ENCODE measurements at regions not wholly inside any gene's neighbourhood (a gene's known extent, or its start where the extent isn't known, plus 50 kb on each side); places are given as distances from the start of the nearest gene placed in this dataset.

- no peak for DNase-seq
Observed at GRCh38 chr9:85249313-85249621, 492.5 kb downstream of the AGTPBP1 start.

DNA sequence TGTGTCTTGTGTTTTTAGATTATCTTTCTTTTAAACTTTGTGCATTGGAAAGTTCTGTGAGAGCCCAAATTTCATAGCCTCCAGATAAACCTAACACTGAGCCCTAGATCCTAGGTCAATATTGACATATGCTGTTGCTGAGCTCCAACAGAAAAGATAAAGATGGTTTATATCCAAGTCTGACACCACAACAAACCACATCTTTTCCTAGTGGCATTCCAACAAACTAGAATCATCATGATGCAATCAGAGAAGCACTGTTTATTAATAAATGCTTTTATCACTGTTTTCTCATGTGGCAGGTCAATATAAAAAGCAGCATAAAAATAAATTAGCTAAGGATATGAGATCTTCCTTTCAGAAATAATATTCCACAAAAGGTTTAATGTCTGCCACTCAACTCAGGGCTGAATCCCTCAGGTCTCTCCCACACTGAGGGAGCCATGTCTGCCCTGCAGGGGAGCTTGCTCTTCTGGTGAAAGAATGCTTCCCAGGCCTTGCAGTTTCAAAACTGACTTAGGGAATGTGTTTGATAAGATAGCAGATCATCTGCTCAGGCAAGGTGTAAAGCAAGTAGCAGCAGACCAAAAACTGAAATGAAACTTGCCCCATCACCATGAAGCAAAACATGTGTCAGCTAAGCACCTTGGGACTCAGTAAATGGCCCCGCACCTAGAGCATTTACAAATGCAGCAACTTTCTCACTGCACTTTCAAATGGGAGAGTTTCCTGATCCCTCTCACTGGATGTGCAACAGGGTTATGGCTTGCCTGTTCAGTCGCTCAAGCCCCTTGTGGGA lies 493.0 kb downstream of the AGTPBP1 start:
- DNase-seq = no peak

DNA sequence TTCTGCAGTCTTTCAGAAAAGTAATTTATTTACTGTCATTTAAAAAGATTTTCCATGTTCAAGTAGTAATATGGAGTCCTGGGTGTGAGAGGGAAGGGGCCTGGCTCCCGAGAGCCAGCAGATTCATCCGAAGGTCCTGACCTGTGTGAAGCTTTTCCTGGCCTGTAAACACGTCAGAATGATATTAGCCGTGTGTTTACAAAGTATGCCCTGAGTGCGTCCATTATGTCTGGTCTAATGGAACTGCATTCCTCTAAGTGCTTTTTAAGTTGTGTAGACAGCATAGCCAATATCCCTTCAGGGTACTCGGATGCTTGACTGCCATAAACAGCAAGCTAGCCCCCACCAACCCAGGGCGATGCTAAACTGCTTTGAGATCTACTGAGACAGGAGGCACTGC lies 495.2 kb downstream of the AGTPBP1 start:
- DNase-seq = no peak

DNA sequence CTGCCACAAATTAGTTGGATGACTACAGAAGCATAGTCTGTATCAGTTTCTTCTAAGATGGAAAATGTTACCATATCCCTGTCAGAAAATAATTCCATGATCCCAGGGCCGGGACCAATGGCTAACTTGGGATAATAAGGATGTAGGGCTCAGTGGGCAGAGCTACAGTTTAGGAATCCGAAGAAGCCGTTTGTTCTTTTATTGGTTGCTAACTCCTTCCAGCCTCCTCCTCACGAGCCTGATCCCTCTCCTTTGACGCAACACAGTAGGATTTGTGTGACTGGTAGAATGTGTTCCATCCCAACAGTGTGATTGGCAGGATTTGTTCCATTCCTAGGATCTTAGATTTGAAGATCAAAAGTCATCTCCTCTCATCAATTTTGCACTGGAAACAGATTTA lies 496.9 kb downstream of the AGTPBP1 start:
- no peak for DNase-seq

GRCh38 chr9:85243977-85244376 lies 497.8 kb downstream of the AGTPBP1 start:
- DNase-seq = no peak

DNA sequence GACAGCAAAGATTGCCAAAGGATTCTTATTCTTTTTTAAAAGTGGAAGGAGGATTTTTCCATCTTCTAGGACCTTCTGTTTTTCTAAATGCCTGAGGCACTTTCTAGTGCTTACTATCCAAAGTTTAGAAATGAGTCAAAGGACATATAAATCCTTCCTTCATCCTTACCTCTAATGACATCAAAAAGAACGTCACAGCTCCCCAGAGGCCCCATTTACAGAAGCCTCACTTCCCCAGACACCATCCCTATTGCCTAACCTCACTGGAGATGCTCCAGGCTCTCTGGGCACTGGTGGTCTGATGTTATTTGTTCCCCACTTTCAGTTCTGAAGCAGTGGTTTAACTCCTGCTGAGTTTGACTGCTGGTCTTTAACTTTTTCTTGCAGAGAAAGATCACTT lies 504.3 kb downstream of the AGTPBP1 start:
- DNase-seq = no peak

GRCh38 chr9:85230081-85230480 lies 511.7 kb downstream of the AGTPBP1 start:
- no peak for DNase-seq

DNA sequence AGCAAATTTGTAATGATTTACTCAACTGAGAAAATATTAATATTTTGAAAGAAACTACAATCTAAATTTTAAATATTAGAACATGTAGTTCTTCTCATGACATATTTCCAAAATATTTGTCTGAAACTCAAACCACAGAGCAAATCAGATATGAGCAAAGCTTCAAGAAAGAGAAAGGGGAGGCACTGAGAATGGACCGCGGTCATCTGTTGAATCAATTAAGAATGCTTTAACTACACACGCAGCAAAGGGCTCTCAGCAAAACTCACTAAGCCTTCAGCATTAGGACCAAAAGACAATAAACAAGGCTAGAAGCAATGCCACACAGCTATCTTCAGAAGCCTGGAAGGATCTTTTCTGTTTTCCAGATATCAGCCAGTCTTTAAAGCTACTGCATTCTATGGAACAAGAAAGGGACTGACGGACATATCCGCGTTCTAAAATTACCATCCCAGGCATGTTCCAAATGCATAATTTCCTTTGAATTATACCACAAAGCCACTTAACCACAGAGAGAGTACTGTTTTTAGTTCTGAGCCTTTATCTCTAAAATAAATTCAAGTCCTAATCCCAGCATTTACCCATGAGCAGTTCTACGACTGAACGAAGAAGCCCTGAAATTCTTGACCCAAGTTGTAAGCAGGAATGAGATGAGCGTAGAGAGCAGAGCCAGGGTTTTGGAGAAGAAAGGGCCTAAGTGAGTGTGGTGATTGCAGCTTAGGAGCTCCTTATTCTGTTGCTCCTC lies 513.5 kb downstream of the AGTPBP1 start:
- no peak for DNase-seq

DNA sequence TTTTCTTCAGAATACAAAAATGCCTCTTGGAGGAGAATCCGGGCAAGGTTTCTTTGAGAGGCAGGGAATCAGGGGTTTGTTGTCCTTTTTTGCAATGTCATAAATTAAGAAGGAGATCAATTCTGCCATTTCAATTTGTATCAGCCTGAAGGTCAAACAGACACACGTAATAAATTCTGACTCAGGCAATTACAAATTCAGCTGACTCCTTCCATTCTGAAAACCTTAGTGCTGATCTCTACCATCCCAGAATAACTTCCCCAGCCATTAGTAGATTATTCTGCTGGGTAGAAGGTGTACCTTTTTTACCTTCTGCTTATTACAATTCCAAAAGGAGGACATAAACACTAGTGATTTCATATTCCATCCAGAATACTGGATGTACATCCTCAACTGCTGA lies 516.6 kb downstream of the AGTPBP1 start:
- no peak for DNase-seq

GRCh38 chr9:85224729-85225128 lies 517.0 kb downstream of the AGTPBP1 start:
- DNase-seq = no peak

- DNase-seq = no peak
Observed at GRCh38 chr9:85224301-85224700, 517.5 kb downstream of the AGTPBP1 start.

DNA sequence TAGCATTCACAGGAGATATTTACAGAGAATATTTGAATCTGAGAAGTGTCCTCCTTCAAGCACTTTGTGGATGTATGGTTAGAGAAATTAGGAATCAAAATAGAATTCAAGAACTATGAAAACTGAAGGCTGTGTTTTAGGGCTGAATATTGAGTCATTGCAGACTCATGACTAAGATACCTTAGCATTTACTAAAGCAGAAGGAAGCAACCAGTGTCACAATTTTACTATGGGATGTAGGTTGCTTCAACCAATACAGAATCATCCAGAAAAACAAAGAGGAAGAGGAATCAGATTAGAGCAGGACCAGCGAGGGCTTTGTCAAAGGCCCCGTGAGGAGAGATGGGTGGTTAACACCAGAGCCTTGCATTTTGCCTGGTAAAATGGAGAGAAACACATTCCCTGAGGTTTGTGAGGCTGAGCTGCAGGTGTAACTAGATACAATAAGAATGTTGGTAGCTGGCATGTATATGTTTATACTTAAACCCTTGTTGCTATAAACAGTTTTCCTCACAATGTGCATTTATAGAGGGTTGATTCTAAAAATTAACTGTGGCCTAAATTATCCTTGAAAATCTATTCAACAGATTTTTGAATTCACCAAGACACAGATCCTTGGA lies 518.1 kb downstream of the AGTPBP1 start:
- DNase-seq = no peak

DNA sequence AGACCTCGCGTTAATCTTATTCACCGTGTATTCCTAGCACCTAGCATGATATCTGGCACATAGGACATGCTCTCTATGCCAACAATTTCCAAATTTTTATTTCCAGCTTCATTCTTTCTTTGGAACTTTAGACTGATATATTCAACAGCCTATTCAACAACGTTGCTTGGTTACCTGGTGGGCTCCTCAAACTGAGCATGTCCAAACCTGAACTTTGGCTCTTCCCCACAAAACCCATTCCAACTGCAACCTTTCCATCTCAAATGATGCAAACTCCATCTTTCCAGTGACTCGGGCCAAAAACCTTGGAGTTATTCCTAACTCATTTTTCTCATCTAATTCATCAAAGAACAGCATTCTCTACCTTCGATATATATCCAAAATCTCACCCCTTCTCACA lies 525.2 kb downstream of the AGTPBP1 start:
- no peak for DNase-seq

DNA sequence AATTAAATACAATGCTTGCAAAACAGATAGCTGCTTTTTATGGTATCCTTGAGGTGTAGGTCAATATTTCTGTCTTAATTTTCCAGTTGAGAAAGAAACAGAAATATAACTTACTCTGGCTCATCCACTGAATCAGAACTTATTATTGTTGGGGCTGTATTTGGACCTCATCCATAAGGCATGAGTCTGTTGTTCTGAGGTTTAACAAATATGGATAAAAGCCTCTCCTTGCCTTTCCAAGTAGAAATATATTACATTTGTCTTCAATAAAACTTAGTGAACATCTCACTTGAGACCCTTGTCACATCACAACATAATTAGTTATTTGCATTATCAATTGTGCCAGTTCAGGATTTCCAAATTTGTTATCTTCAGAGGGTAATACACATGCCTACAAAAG lies 525.8 kb downstream of the AGTPBP1 start:
- no peak for DNase-seq

- no peak for DNase-seq
Observed at GRCh38 chr9:85215416-85215815, 526.3 kb downstream of the AGTPBP1 start.

- DNase-seq = no peak
Observed at GRCh38 chr9:85213650-85214607, 527.8 kb downstream of the AGTPBP1 start.

DNA sequence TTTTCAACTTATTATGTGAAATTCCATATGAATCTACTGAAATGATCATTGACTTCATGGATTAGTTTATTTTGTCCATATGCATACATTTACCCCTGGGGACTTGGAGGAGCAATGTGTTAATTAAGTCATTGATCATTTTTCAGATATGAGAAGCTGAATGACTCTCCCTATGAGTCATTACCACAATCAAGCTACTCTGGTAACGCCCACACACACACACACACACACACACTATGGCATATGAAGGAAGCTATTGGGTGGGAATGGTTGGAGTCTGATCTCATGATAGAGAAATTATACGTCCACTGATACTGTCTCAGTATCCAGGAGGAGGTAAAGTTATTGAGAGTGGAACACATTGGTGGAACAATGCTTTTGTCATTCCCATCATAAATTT lies 528.9 kb downstream of the AGTPBP1 start:
- no peak for DNase-seq

DNA sequence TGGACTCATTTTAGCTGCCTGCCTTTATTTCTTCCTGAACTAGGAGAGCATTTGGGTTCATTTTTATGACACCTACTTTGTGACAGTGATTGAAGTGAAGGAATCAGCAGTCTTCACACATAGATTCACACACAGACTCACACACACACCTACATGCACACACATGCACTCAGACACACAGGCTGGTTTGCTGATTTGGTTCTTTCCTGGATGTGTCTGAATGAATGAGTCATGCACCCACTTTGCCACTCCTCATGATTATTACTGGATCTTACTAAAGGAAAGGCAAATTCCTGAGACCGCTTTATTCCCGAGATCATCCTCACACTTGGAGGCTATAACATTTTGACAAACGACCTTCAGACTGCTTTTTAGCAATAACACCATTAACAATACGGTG lies 529.5 kb downstream of the AGTPBP1 start:
- DNase-seq = no peak

DNA sequence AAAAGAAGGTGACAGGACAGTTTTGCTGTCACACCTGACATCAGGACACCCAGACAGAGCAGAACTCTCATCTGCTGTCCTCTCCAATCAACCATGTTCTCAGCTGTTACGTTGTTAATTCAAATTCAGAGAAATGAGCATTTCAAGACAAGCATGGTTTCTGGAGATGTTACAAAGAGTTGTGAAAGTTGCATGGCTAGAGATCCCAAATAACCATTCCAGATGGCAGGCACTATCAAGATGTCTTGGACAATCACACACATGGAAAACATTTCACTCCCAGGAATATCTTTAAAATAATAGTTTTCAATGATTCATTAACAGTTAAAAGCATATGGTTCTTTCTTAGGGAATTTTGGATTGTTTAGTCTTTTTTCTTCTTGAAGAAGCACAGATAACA lies 533.1 kb downstream of the AGTPBP1 start:
- no peak for DNase-seq

- DNase-seq = no peak
Observed at GRCh38 chr9:85204176-85204575, 534.6 kb downstream of the NTRK2 start.

DNA sequence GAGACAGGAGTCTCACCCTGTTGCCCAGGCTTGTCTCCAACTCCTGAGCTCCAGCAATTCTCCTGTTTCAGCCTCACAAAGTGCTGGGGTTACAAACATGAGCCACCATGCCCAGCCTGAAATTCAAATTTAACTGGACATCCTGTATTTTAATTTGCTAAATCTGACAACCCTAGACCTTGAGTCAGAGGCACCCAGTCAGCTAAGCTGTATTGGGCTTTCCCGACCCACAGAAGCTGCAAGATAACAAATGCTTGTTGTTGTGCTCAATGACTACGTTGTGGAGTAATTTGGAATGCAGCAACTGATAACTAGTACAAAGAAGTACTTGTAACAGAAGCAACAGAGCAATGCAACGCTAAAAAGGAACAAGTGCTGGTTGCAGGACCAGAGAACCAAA lies 533.1 kb downstream of the NTRK2 start:
- DNase-seq = no peak

- DNase-seq = no peak
Observed at GRCh38 chr9:85200726-85201404, 531.3 kb downstream of the NTRK2 start.
